ENCODE measurements at regions not wholly inside any gene's neighbourhood (a gene's known extent, or its start where the extent isn't known, plus 50 kb on each side); places are given as distances from the start of the nearest gene placed in this dataset.

DNA sequence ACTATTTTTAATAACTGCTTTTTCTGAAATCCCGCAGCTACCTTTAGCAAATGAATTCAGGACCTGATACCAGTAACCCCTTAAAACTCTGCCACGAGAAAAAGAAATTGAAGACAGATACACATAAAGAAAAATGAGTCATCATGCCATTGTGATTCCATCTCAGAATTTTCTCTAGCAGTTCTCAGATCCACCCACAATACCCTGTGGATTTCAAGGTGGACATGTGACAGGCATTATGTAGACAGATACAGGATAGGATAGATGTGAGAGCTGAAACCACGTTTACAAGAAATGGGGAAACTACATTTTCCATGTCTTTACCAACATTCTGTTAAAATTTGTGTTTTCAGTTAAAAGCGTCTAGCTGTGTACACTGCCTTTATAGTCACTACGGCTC lies 291.9 kb upstream of the NR2F2 start:
- TF ChIP-seq, protein P1, sequence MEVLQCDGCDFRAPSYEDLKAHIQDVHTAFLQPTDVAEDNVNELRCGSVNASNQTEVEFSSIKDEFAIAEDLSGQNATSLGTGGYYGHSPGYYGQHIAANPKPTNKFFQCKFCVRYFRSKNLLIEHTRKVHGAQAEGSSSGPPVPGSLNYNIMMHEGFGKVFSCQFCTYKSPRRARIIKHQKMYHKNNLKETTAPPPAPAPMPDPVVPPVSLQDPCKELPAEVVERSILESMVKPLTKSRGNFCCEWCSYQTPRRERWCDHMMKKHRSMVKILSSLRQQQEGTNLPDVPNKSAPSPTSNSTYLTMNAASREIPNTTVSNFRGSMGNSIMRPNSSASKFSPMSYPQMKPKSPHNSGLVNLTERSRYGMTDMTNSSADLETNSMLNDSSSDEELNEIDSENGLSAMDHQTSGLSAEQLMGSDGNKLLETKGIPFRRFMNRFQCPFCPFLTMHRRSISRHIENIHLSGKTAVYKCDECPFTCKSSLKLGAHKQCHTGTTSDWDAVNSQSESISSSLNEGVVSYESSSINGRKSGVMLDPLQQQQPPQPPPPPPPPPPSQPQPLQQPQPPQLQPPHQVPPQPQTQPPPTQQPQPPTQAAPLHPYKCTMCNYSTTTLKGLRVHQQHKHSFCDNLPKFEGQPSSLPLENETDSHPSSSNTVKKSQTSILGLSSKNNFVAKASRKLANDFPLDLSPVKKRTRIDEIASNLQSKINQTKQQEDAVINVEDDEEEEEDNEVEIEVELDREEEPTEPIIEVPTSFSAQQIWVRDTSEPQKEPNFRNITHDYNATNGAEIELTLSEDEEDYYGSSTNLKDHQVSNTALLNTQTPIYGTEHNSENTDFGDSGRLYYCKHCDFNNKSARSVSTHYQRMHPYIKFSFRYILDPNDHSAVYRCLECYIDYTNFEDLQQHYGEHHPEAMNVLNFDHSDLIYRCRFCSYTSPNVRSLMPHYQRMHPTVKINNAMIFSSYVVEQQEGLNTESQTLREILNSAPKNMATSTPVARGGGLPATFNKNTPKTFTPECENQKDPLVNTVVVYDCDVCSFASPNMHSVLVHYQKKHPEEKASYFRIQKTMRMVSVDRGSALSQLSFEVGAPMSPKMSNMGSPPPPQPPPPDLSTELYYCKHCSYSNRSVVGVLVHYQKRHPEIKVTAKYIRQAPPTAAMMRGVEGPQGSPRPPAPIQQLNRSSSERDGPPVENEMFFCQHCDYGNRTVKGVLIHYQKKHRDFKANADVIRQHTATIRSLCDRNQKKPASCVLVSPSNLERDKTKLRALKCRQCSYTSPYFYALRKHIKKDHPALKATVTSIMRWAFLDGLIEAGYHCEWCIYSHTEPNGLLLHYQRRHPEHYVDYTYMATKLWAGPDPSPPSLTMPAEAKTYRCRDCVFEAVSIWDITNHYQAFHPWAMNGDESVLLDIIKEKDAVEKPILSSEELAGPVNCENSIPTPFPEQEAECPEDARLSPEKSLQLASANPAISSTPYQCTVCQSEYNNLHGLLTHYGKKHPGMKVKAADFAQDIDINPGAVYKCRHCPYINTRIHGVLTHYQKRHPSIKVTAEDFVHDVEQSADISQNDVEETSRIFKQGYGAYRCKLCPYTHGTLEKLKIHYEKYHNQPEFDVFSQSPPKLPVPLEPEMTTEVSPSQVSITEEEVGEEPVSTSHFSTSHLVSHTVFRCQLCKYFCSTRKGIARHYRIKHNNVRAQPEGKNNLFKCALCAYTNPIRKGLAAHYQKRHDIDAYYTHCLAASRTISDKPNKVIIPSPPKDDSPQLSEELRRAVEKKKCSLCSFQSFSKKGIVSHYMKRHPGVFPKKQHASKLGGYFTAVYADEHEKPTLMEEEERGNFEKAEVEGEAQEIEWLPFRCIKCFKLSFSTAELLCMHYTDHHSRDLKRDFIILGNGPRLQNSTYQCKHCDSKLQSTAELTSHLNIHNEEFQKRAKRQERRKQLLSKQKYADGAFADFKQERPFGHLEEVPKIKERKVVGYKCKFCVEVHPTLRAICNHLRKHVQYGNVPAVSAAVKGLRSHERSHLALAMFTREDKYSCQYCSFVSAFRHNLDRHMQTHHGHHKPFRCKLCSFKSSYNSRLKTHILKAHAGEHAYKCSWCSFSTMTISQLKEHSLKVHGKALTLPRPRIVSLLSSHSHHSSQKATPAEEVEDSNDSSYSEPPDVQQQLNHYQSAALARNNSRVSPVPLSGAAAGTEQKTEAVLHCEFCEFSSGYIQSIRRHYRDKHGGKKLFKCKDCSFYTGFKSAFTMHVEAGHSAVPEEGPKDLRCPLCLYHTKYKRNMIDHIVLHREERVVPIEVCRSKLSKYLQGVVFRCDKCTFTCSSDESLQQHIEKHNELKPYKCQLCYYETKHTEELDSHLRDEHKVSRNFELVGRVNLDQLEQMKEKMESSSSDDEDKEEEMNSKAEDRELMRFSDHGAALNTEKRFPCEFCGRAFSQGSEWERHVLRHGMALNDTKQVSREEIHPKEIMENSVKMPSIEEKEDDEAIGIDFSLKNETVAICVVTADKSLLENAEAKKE (CRISPR knock-in tag; IDR thresholded peaks at IDR 0.05) = no peak
- no peak for TF ChIP-seq CREB1 (CRISPR knock-in tag; IDR thresholded peaks at IDR 0.05; ENCODE audit: low read depth)
- H4K20me1 ChIP-seq (replicated peaks; ENCODE audit: insufficient read depth) = no peaks in the 10 kb centered on the region; the same call in 1 of the 2 replicates
- H3K27ac ChIP-seq (ENCODE audit: low read depth) = no peak overlapping the region
- H3K9me3 Mint-ChIP-seq = no peaks in the 10 kb centered on the region
- H3K36me3 Mint-ChIP-seq (ENCODE audit: low read depth) = no peaks in the 10 kb centered on the region
- H3K27me3 Mint-ChIP-seq (ENCODE audit: insufficient read depth, low read depth, poor library complexity) = peaks cover 3% of the 10 kb centered on the region
- H3K4me3 Mint-ChIP-seq = no peak overlapping the region
- no peaks in the 10 kb centered on the region for H3K79me2 ChIP-seq (replicated peaks; ENCODE audit: insufficient read depth)
- H3K9me2 ChIP-seq (ENCODE audit: insufficient read depth) = no peaks in the 10 kb centered on the region
- H3K4me2 ChIP-seq = no peak overlapping the region
- peaks cover 18% of the 10 kb centered on the region for H3K4me1 Mint-ChIP-seq
- DNase-seq (ENCODE audit: low spot score) (no peak), ATAC-seq (no peak)
- no peak overlapping the region for H3K4me3 ChIP-seq
- H3K27me3 ChIP-seq (ENCODE audit: insufficient read depth) = peaks cover 9% of the 10 kb centered on the region
- H3K36me3 ChIP-seq (ENCODE audit: insufficient read depth) = no peaks in the 10 kb centered on the region
- peaks cover 12% of the 10 kb centered on the region; the same call in 1 of the 2 replicates for H3K4me1 ChIP-seq (ENCODE audit: insufficient read depth)
- no peak overlapping the region for H3K27ac Mint-ChIP-seq
- no peaks in the 10 kb centered on the region for H3F3A ChIP-seq (replicated peaks; ENCODE audit: low read depth)
- H2AFZ ChIP-seq = no peak overlapping the region

DNA sequence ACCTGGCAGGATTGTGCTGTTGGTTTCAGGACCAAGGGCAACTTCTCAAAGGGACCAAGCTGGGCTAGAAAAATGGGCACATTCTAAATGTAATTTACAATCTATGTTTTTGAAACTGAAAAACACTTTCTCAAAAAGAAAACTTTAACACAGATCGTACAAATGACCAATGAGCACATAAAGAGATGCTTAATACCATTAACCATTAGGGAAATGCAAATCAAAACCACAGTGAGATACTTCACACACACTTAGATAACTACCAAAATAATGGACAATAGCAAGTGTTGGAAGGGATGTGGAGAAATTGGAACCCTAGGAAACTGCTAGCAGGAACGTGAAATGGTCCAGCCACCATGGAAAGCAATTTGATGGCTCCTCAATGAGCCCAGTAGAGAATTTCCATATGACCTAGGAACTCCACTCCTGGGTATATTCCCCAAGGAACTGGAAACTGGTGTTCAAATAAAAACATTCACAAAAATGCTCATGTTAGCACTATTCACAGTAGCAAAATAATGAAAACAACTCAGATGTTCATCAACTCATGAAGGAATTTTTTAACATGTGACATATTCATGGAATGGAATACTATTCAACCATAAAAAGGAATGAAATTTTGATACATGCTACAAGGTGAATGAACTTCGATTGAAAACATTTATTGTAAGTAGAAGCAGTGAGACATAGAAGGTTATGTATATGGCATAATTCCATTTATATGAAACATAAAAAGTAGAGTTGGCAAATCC lies 288.3 kb upstream of the NR2F2 start:
- Mint-ChIP-seq H3K27ac (no peak overlapping the region), H3K4me3 (no peak overlapping the region), H3K27me3 (ENCODE audit: insufficient read depth, low read depth, poor library complexity) (peaks cover 8% of the 10 kb centered on the region), H3K9me3 (no peaks in the 10 kb centered on the region), H3K4me1 (peaks cover 4% of the 10 kb centered on the region), H3K36me3 (ENCODE audit: low read depth) (no peaks in the 10 kb centered on the region)
- Histone ChIP-seq H3K27me3 (ENCODE audit: insufficient read depth) (peaks cover 11% of the 10 kb centered on the region), H3K79me2 (replicated peaks; ENCODE audit: insufficient read depth) (no peaks in the 10 kb centered on the region), H3F3A (replicated peaks; ENCODE audit: low read depth) (no peaks in the 10 kb centered on the region), H3K9me2 (ENCODE audit: insufficient read depth) (no peaks in the 10 kb centered on the region), H3K4me1 (ENCODE audit: insufficient read depth) (0 out of 2 replicates have a peak, but pooled peaks cover 4% of the 10 kb centered on the region), H3K27ac (ENCODE audit: low read depth) (no peak overlapping the region), H3K4me2 (no peak overlapping the region), H2AFZ (no peak overlapping the region), H3K36me3 (ENCODE audit: insufficient read depth) (no peaks in the 10 kb centered on the region; the same call in 1 of the 2 replicates), H4K20me1 (replicated peaks; ENCODE audit: insufficient read depth) (no peaks in the 10 kb centered on the region; the same call in 1 of the 2 replicates), H3K4me3 (no peak overlapping the region)
- TF ChIP-seq ZNF114 (CRISPR knock-in tag; IDR thresholded peaks at IDR 0.05) = no peak
- no peak for TF ChIP-seq JUNB (IDR thresholded peaks at IDR 0.05; ENCODE audit: unreplicated experiment)
- no peak for TF ChIP-seq CREB1 (CRISPR knock-in tag; IDR thresholded peaks at IDR 0.05; ENCODE audit: low read depth)
- DNase-seq (ENCODE audit: low spot score) (no peak), ATAC-seq (no peak)
